OCI-LY7 (cell line): ENCODE measurements at regions not wholly inside any gene's neighbourhood (a gene's known extent, or its start where the extent isn't known, plus 50 kb on each side); places are given as distances from the start of the nearest gene placed in this dataset.

Experiments
- CTCF ChIP-seq: fragments of 200-600 bp; sonication (generic); conservative IDR thresholded peaks from 2 replicates; pipeline ENCODE4 v1.5.1; 2014; ENCODE audit warnings: mild to moderate bottlenecking, antibody characterized with exemption, low read length, moderate library complexity, mixed read lengths
- EZH2phosphoT487 ChIP-seq: fragments of 200-600 bp; sonication (generic); IDR thresholded peaks from 2 replicates; pipeline ENCODE4 v1.6.1; 2018; ENCODE audit warnings: low read depth, borderline replicate concordance, mild to moderate bottlenecking, mixed run types, antibody characterized with exemption, low read length, moderate library complexity, mixed read lengths

- TF ChIP-seq CTCF (no peak), EZH2phosphoT487 (no peak)
These were observed 271.1 kb downstream of the DIPK2A start for GRCh38 chr3:144242747-144243146.
